Suprapubic skin (tissue), 4 donors: ENCODE measurements at regions not wholly inside any gene's neighbourhood (a gene's known extent, or its start where the extent isn't known, plus 50 kb on each side); places are given as distances from the start of the nearest gene placed in this dataset.
"Not testable (repeated sequence)": the region's sequence is repeated elsewhere in the genome, so short reads cannot be mapped to it uniquely, and the experiment has no call there.

Experiments used
- DNase-seq, 2 donors: peaks; one replicate each; pipeline ENCODE4 v3.0.0-alpha.2; 2019; ENCODE audit warnings: low spot score in 2 of 2
- H3K27ac ChIP-seq: fragments of 200-600 bp; sonication (generic); one replicate; pipeline ENCODE4 v1.5.1; 2019
- H3K27me3 ChIP-seq: fragments of 200-600 bp; sonication (generic); one replicate; pipeline ENCODE4 v1.5.1; 2019
- H3K36me3 ChIP-seq: fragments of 200-600 bp; sonication (generic); one replicate; pipeline ENCODE4 v1.5.1; 2019
- H3K4me1 ChIP-seq: fragments of 200-600 bp; sonication (generic); one replicate; pipeline ENCODE4 v1.5.1; 2019
- H3K4me3 ChIP-seq: fragments of 200-600 bp; sonication (generic); one replicate; pipeline ENCODE4 v1.5.1; 2019; ENCODE audit warnings: mild to moderate bottlenecking
- H3K9me3 ChIP-seq: fragments of 200-600 bp; sonication (generic); one replicate; pipeline ENCODE4 v1.5.1; 2019
- EP300 ChIP-seq: sonication (generic); formaldehyde crosslinking; IDR thresholded peaks from one replicate; pipeline ENCODE4 v1.6.1; 2017; ENCODE audit warnings: antibody characterized with exemption
- POLR2A ChIP-seq, 2 donors: fragments of 450-650 bp; IDR thresholded peaks; one replicate each; pipeline ENCODE4 v1.6.1; 2017; ENCODE audit warnings: antibody characterized with exemption in 2 of 2, mild to moderate bottlenecking in 2 of 2, moderate library complexity in 2 of 2
- POLR2AphosphoS5 ChIP-seq, 3 donors: sonication (generic); formaldehyde crosslinking; IDR thresholded peaks; one replicate each; pipeline ENCODE4 v1.6.1; 2017; ENCODE audit warnings: antibody characterized with exemption in 3 of 3
- WGBS: methylation state at CpG from one replicate; pipeline ENCODE4 v1.1.5; 2018; 5-methylcytosine and 5-hydroxymethylcytosine counted together
- TF ChIP-seq, protein P1 (sequence below), 2 donors: fragments of 200-600 bp in 1 of 2; fragments of 450-650 bp in 1 of 2; sonication (generic) in 1 of 2; IDR thresholded peaks; one replicate each; pipeline ENCODE4 v1.5.1; 2016 to 2019; ENCODE audit warnings: antibody characterized with exemption in 2 of 2, mild to moderate bottlenecking in 1 of 2, moderate library complexity in 1 of 2

DNA sequence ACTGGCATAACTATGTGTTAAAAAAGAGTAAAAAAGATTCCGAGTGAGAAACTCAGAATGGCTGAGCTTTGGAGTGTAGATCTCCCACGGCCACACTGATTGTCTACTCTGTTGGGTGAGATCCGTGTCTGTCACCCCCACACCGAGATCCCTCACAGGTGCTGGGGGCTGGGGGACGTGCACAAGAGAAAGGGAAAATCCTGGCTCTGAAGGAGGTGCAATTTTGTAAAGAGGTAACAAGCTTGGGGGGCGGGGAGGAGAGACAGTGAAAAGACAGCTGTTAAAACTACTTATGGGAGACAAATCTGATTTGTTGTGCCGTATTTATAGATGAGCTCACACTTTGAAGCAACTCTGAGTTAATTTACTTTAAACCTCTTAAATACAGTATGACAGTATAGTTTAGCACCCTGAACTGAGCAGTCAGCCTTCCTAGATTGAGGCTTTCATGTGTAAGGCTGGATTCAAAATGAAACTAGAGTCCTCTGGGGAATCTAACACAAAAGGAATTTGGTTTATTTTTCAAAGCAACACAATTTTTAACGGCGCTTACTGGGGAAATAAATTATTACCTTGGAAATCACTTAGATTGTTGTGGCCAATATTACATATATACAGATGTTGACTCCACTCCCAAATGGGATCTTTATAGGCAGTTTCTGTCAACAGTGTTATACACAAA lies 167.4 kb upstream of the RGS6 start:
- no peaks in the 10 kb centered on the region for H3K9me3 ChIP-seq
- DNase-seq, result no peak
- peaks cover 3% of the 10 kb centered on the region for H3K27me3 ChIP-seq
- H3K36me3 ChIP-seq, result no peaks in the 10 kb centered on the region
- TF ChIP-seq POLR2A (IDR thresholded peaks at IDR 0.05), result no peak
- no peak for TF ChIP-seq POLR2AphosphoS5 (IDR thresholded peaks at IDR 0.05)
- TF ChIP-seq EP300, result no peak
- TF ChIP-seq, protein P1, sequence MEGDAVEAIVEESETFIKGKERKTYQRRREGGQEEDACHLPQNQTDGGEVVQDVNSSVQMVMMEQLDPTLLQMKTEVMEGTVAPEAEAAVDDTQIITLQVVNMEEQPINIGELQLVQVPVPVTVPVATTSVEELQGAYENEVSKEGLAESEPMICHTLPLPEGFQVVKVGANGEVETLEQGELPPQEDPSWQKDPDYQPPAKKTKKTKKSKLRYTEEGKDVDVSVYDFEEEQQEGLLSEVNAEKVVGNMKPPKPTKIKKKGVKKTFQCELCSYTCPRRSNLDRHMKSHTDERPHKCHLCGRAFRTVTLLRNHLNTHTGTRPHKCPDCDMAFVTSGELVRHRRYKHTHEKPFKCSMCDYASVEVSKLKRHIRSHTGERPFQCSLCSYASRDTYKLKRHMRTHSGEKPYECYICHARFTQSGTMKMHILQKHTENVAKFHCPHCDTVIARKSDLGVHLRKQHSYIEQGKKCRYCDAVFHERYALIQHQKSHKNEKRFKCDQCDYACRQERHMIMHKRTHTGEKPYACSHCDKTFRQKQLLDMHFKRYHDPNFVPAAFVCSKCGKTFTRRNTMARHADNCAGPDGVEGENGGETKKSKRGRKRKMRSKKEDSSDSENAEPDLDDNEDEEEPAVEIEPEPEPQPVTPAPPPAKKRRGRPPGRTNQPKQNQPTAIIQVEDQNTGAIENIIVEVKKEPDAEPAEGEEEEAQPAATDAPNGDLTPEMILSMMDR (IDR thresholded peaks at IDR 0.05), result no peak
- H3K4me1 ChIP-seq, result no peaks in the 10 kb centered on the region
- no peak overlapping the region for H3K27ac ChIP-seq
- no peak overlapping the region for H3K4me3 ChIP-seq
- 36% methylated on average over 9 of the region's 9 CpGs for WGBS

DNA sequence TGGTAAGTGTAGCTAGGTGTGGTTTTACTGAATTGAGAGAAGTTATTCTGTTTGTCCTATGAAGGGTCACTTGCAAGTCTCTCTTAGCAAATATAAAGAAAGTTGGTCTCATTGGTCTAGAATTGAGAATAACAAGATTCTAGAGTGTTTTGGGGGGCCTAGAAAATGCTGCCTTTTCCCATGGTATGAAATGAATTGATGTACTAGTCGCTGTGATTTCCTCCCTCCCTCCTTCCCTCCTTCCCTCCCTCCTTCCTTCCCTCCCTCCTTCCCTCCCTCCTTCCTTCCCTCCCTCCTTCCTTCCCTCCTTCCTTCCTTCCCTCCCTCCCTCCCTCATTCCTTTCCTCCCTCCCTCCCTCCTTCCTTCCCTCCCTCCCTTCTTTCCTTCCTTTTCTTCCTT lies 166.7 kb upstream of the RGS6 start:
- Histone ChIP-seq H3K4me3 (no peak overlapping the region), H3K27ac (no peak overlapping the region), H3K9me3 (no peaks in the 10 kb centered on the region), H3K27me3 (peaks cover 3% of the 10 kb centered on the region), H3K36me3 (no peaks in the 10 kb centered on the region), H3K4me1 (no peaks in the 10 kb centered on the region)
- TF ChIP-seq EP300 (no peak), POLR2A (IDR thresholded peaks at IDR 0.05) (no peak), POLR2AphosphoS5 (IDR thresholded peaks at IDR 0.05) (no peak)
- TF ChIP-seq, protein P1 (IDR thresholded peaks at IDR 0.05), result no peak
- no peak for DNase-seq
- 65% methylated on average over 1 of the region's 1 CpG for WGBS

DNA sequence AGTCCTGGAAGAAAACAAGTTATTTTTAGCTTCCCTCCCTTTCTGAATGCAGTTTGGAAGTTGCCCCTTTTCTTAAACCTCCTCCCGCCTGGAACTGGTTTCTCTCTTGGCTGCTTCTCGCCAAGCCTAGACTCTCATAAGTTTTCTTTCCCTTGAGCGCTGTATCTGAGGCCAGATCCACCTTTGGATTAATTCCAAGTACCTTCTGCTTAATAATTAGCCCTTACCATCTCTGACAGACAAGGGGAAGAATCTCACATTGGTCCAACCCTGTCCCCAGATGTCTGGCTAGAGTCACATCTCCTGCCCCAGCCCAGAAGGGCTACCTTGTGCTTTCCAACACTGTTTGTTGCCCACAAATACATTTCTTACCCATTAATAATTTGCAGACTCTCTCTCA lies 161.8 kb upstream of the RGS6 start:
- 66% methylated on average over 3 of the region's 3 CpGs for WGBS
- H3K27ac ChIP-seq, result no peak overlapping the region
- H3K27me3 ChIP-seq, result peaks cover 3% of the 10 kb centered on the region

DNA sequence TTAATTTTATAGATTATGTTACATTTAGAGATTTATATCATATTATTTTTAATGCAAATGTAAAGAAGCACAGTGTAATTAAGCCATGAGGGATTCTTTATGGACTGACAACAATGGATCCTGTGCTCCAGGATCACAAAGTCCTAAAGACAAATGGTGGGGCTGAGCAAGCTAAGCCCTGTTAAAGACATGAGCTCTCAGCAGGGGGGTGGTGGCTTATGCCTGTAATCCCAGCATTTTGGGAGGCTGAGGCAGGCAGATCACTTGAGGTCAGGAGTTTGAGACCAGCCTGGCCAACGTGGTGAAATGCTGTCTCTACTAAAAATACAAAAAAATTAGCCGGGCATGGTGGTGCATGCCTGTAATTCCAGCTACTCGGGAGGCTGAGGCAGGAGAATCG lies 160.8 kb upstream of the RGS6 start:
- not testable (repeated sequence) for H3K27ac ChIP-seq

More for the DNA sequence above, 161.8 kb upstream of the RGS6 start:
- Histone ChIP-seq H3K4me3 (no peak overlapping the region), H3K36me3 (no peaks in the 10 kb centered on the region), H3K4me1 (no peaks in the 10 kb centered on the region), H3K9me3 (peaks cover 5% of the 10 kb centered on the region)
- TF ChIP-seq POLR2A (IDR thresholded peaks at IDR 0.05), result no peak
- no peak for TF ChIP-seq POLR2AphosphoS5 (IDR thresholded peaks at IDR 0.05)
- TF ChIP-seq EP300, result no peak
- TF ChIP-seq, protein P1 (IDR thresholded peaks at IDR 0.05), result no peak
- no peak for DNase-seq

DNA sequence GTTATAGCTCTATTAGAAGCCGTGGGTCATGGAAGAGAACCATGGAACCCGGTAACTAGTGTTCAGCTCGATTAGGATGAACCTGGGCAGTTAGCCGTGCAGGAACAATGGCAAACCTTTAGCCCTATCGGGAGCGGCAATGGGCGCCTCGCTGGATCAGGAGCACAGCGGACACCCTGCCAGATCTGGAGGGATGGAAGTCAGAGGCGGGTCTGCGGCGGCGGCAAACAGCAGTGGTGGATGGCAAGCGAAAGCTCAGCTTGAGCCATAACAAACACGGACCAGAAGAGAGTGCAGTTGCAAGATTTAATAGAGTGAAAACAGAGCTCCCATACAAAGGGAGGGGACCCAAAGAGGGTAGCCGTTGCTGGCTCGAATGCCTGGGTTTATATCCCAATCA lies 160.2 kb upstream of the RGS6 start:
- H3K27me3 ChIP-seq, DNase-seq, H3K4me1 ChIP-seq, H3K36me3 ChIP-seq, H3K27ac ChIP-seq, H3K9me3 ChIP-seq, H3K4me3 ChIP-seq: not testable (repeated sequence)
- 91% methylated on average over 17 of the region's 17 CpGs for WGBS

More for the DNA sequence above, 160.8 kb upstream of the RGS6 start:
- H3K4me1 ChIP-seq, H3K27me3 ChIP-seq, H3K36me3 ChIP-seq, H3K4me3 ChIP-seq, DNase-seq, H3K9me3 ChIP-seq: not testable (repeated sequence)
- 89% methylated on average over 4 of the region's 4 CpGs for WGBS

DNA sequence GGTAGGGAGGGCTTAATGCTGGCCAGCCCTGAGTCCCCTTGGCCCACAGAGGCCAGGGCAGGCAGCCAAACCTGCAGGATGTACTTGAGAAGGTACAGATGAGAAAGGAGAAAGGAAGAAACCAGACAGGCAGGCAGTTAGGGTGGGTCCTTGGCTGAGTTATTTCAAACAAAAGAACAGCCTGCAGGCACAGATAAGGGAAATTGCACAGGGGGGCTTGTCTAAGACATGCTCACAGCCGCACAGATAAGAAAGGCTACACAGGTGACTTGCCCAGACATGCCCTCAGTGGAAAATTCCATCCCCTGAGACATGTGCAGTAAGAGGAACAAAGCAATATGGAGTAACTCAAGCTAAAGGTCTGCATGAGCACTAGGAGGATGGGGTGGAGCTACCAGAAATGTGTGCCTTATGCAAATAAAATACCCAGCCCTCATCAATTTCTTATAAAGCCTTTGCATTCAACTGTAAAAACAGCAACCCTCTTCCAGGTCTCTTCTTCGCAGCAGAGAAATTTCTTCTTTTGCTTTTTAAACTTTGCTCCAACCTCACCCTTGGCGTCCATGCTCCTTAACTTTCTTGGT lies 158.2 kb upstream of the RGS6 start:
- DNase-seq, result no peak
- 77% methylated on average over 3 of the region's 3 CpGs for WGBS
- H3K27me3 ChIP-seq, result no peaks in the 10 kb centered on the region
- H3K27ac ChIP-seq, result no peak overlapping the region
- no peaks in the 10 kb centered on the region for H3K4me1 ChIP-seq
- peaks cover 5% of the 10 kb centered on the region for H3K9me3 ChIP-seq
- no peak overlapping the region for H3K4me3 ChIP-seq
- TF ChIP-seq, protein P1 (IDR thresholded peaks at IDR 0.05), result no peak
- TF ChIP-seq POLR2A (IDR thresholded peaks at IDR 0.05), result no peak
- no peak for TF ChIP-seq POLR2AphosphoS5 (IDR thresholded peaks at IDR 0.05)
- TF ChIP-seq EP300, result no peak
- no peaks in the 10 kb centered on the region for H3K36me3 ChIP-seq
